IPS DF 19.7 (cell line): ENCODE measurements at regions not wholly inside any gene's neighbourhood (a gene's known extent, or its start where the extent isn't known, plus 50 kb on each side); places are given as distances from the start of the nearest gene placed in this dataset.
"Not testable (repeated sequence)": the region's sequence is repeated elsewhere in the genome, so short reads cannot be mapped to it uniquely, and the experiment has no call there.

Source experiments
- DNase-seq: peaks from one replicate; pipeline ENCODE4 v3.0.0-alpha.2; 2013; ENCODE audit warnings: low read depth, low spot score

- DNase-seq = no peak
Observed at GRCh38 chr16:64362193-64362592, 759.7 kb downstream of the CDH11 start.

GRCh38 chr16:64361753-64362152 lies 760.1 kb downstream of the CDH11 start:
- DNase-seq = no peak

GRCh38 chr16:64358291-64358690 lies 763.6 kb downstream of the CDH11 start:
- DNase-seq = no peak

GRCh38 chr16:64356267-64356666 lies 765.6 kb downstream of the CDH11 start:
- no peak for DNase-seq

- no peak for DNase-seq
Observed at GRCh38 chr16:64352246-64352645, 769.6 kb downstream of the CDH11 start.

GRCh38 chr16:64351121-64351520 lies 770.7 kb downstream of the CDH11 start:
- no peak for DNase-seq

GRCh38 chr16:64346080-64346479 lies 775.8 kb downstream of the CDH11 start:
- DNase-seq = no peak

- no peak for DNase-seq
Observed at GRCh38 chr16:64345142-64345541, 776.7 kb downstream of the CDH11 start.

GRCh38 chr16:64343820-64344443 lies 777.9 kb downstream of the CDH11 start:
- not testable (repeated sequence) for DNase-seq

GRCh38 chr16:64343061-64343819 lies 778.6 kb downstream of the CDH11 start:
- DNase-seq = no peak

- DNase-seq = not testable (repeated sequence)
Observed at GRCh38 chr16:64341336-64341735, 780.5 kb downstream of the CDH11 start.

GRCh38 chr16:64339052-64339770 lies 782.7 kb downstream of the CDH11 start:
- DNase-seq = no peak

GRCh38 chr16:64321881-64322280 lies 800.0 kb downstream of the CDH11 start:
- no peak for DNase-seq

GRCh38 chr16:64321066-64321465 lies 800.8 kb downstream of the CDH11 start:
- no peak for DNase-seq

GRCh38 chr16:64317601-64318000 lies 804.3 kb downstream of the CDH11 start:
- no peak for DNase-seq

- no peak for DNase-seq
Observed at GRCh38 chr16:64313726-64314125, 808.1 kb downstream of the CDH11 start.

GRCh38 chr16:64312980-64313379 lies 808.9 kb downstream of the CDH11 start:
- DNase-seq = no peak

- DNase-seq = no peak
Observed at GRCh38 chr16:64312292-64312691, 809.6 kb downstream of the CDH11 start.

GRCh38 chr16:64311241-64311640 lies 810.6 kb downstream of the CDH11 start:
- no peak for DNase-seq

- no peak for DNase-seq
Observed at GRCh38 chr16:64309398-64310110, 812.3 kb downstream of the CDH11 start.

GRCh38 chr16:64308721-64309120 lies 813.1 kb downstream of the CDH11 start:
- no peak for DNase-seq

- DNase-seq = no peak
Observed at GRCh38 chr16:64307431-64307830, 814.4 kb downstream of the CDH11 start.
